ENCODE measurements at regions not wholly inside any gene's neighbourhood (a gene's known extent, or its start where the extent isn't known, plus 50 kb on each side); places are given as distances from the start of the nearest gene placed in this dataset.
"Not testable (repeated sequence)": the region's sequence is repeated elsewhere in the genome, so short reads cannot be mapped to it uniquely, and the experiment has no call there.

DNA sequence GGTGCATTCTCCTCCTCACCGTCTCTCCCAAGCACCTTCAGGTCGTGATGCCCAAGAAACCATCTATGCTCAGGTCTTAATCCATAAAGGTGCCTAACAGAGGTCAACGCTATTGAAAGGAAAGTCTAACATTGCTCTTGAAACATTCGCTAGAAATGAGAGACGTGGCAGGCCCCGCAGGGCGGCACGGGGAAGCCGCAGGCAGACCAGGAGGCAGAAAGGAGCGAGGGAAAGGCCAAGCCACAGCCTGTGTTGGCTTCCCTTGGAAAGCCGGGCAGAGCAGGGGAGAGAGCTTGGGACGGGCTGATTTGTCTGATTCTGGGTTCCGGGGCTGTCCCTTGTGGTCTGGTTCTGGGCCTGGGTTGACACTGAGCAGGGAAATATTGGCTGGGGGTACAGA, 192.8 kb upstream of the ZNG1E start:
- TF ChIP-seq POLR2A, CTCF (IDR thresholded peaks at IDR 0.05): not testable (repeated sequence)
